ENCODE measurements at regions not wholly inside any gene's neighbourhood (a gene's known extent, or its start where the extent isn't known, plus 50 kb on each side); places are given as distances from the start of the nearest gene placed in this dataset.

DNA sequence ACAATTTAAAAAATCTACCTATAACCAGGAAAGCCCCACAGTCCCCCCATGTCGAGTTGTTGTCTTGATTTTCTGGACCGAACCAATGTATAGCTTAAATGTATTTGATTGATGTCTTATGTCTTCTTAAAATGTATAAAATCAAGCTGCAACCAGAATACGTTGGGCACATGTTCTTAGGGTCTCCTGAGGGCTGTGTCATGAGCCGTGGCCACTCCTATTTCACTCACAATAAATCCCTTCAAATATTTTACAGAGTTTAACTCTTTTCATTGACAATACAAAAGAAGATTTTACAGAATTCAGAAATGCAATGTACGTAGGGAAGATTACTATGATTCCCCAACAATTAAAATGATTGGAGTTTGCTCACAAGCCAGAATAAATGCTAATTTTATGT is 428.7 kb upstream of the RAG2 start:
- Mint-ChIP-seq H3K27me3 (no peaks in the 10 kb centered on the region), H3K36me3 (no peaks in the 10 kb centered on the region), H3K27ac (no peak overlapping the region), H3K4me3 (no peak overlapping the region), H3K9me3 (peaks cover 18% of the 10 kb centered on the region), H3K4me1 (no peaks in the 10 kb centered on the region)

- Mint-ChIP-seq H3K36me3 (no peaks in the 10 kb centered on the region), H3K27ac (no peak overlapping the region), H3K4me3 (no peak overlapping the region), H3K4me1 (no peaks in the 10 kb centered on the region), H3K27me3 (no peaks in the 10 kb centered on the region), H3K9me3 (peaks cover 13% of the 10 kb centered on the region)
Observed at GRCh38 chr11:37026326-37026725, 428.3 kb upstream of the RAG2 start.

DNA sequence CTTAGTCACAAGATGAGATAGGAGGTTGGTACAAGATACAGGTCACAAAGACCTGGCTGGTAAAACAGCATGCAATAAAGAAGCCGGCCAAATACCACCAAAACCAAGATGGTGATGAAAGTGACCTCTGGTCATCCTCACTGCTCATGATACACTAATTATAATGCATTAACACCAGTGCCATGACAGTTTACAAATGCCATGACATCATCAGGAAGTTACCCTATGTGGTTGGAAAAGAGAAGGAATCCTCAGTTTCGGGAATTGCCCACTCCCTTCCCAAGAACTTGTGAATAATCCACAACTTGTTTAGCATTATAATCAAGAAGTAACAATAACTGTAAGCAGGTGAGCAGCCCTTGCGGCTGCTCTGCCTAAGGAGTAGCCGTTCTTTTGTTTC is 408.5 kb upstream of the RAG2 start:
- Mint-ChIP-seq H3K9me3 (no peaks in the 10 kb centered on the region), H3K27me3 (no peaks in the 10 kb centered on the region), H3K4me1 (no peaks in the 10 kb centered on the region), H3K27ac (no peak overlapping the region), H3K36me3 (no peaks in the 10 kb centered on the region), H3K4me3 (no peak overlapping the region)

GRCh38 chr11:37002831-37003230 is 404.8 kb upstream of the RAG2 start:
- Mint-ChIP-seq H3K36me3 (no peaks in the 10 kb centered on the region), H3K27ac (no peak overlapping the region), H3K4me1 (no peaks in the 10 kb centered on the region), H3K27me3 (no peaks in the 10 kb centered on the region), H3K9me3 (no peaks in the 10 kb centered on the region), H3K4me3 (no peak overlapping the region)

DNA sequence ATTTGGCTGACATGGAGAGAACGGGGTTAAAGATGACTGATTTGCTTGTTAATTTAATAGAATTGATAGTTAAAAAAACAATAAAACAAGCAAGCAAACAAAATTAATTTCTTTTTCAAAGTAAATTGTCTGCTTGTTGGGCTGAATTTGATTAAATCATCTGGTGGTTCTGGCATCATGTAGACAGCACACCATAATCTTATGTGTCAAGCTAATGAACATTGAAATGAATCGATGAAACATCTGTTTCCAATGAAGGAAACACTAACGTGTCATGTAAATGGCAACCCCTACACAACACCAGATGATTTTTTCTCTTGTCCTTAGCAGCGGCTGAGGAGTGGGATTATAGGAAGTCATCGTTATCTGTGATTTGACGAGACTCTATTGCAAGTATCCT is 399.6 kb upstream of the RAG2 start:
- Mint-ChIP-seq H3K4me3 (no peak overlapping the region), H3K4me1 (no peaks in the 10 kb centered on the region), H3K27me3 (no peaks in the 10 kb centered on the region), H3K9me3 (no peaks in the 10 kb centered on the region), H3K36me3 (no peaks in the 10 kb centered on the region), H3K27ac (no peak overlapping the region)

- Mint-ChIP-seq H3K27ac (no peak overlapping the region), H3K4me3 (no peak overlapping the region), H3K4me1 (no peaks in the 10 kb centered on the region), H3K36me3 (no peaks in the 10 kb centered on the region), H3K9me3 (no peaks in the 10 kb centered on the region), H3K27me3 (no peaks in the 10 kb centered on the region)
Observed at GRCh38 chr11:36996795-36997194, 398.8 kb upstream of the RAG2 start.

DNA sequence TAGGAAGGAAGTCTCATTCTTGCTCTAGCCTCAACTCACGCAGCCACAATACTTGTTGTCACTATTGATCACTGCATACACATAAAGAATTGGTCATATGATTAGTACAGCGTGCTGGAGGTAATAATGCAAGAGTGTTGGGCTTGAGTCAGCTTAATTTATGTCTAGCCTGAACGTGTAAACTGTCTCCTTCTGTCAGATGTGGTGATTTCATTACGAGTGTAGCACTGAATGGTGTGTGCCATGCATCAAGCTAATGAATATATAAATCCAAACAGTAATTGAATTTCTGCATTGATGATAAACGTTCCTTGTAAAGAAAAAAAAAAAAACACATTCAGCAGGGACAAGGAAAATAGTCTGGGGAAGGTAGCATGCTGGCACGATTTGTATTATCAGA is 396.2 kb upstream of the RAG2 start:
- no peak overlapping the region for H3K4me3 Mint-ChIP-seq
- H3K27me3 Mint-ChIP-seq = no peaks in the 10 kb centered on the region
- no peak overlapping the region for H3K27ac Mint-ChIP-seq
- H3K4me1 Mint-ChIP-seq = no peaks in the 10 kb centered on the region
- no peaks in the 10 kb centered on the region for H3K36me3 Mint-ChIP-seq
- H3K9me3 Mint-ChIP-seq = no peaks in the 10 kb centered on the region

DNA sequence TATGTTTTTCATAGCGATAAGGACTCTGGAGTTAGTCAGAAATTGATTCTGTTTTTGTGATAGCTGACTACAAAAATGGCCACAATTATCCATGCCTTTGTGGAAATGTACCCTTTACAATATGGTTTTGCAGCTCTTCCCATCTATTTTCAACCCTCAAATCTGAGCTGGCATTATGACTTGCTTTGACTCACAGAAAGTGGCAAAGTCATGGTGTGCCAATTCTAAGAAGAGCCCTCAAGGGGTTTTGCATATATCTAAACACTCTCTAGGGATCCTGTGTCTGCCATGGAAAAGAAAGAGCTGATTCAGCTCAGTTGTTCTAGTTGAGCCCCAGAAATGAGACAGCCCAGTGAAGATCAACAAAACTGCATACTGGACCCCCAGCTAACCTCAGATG is 390.5 kb upstream of the RAG2 start:
- Mint-ChIP-seq H3K4me3 (no peak overlapping the region), H3K27me3 (no peaks in the 10 kb centered on the region), H3K36me3 (no peaks in the 10 kb centered on the region), H3K27ac (no peak overlapping the region), H3K9me3 (peaks cover 9% of the 10 kb centered on the region), H3K4me1 (no peaks in the 10 kb centered on the region)

DNA sequence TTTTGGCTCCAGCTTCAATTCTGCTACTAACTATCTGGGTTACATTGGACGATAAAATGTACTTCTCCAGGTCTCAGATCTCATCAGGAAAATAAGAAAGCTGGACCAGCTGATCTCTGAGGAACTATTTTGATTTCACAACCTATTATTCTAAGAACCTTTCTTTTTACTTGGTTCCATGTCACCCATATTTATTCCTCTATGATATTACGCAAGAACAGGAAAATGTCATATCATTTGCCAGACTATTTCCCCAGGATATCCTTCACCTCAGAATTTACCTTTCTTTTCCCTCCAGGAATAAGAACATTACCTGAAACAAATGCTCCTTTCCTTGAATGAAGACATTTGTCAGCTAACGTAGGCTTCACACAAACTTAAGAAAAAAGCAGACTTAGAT is 387.5 kb upstream of the RAG2 start:
- peaks cover 11% of the 10 kb centered on the region for H3K9me3 Mint-ChIP-seq
- H3K36me3 Mint-ChIP-seq = no peaks in the 10 kb centered on the region
- no peaks in the 10 kb centered on the region for H3K4me1 Mint-ChIP-seq
- no peak overlapping the region for H3K4me3 Mint-ChIP-seq
- no peak overlapping the region for H3K27ac Mint-ChIP-seq
- no peaks in the 10 kb centered on the region for H3K27me3 Mint-ChIP-seq

DNA sequence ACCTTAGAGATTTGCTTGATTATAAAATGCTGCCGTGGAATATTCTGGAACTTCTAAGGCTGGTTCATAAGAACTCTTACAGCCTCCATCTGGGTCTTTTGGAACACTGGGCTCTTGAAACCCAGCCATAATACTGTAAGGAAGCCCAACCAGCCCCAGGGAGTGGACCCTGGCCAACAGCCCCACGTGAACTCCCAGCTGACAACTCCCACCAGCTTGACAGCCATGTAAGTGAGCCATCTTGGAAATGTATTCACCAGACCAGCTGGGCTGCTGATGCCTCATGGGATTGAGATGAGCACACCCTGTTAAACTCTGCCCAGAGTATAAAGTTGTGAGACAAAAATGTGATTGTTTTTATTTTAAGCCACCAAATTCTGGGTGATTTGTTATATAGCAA is 378.7 kb upstream of the RAG2 start:
- H3K4me3 Mint-ChIP-seq = no peak overlapping the region
- no peaks in the 10 kb centered on the region for H3K4me1 Mint-ChIP-seq
- no peaks in the 10 kb centered on the region for H3K27me3 Mint-ChIP-seq
- H3K36me3 Mint-ChIP-seq = no peaks in the 10 kb centered on the region
- H3K27ac Mint-ChIP-seq = no peak overlapping the region
- peaks cover 12% of the 10 kb centered on the region for H3K9me3 Mint-ChIP-seq

GRCh38 chr11:36974771-36975170 is 376.7 kb upstream of the RAG2 start:
- H3K27me3 Mint-ChIP-seq = no peaks in the 10 kb centered on the region
- no peaks in the 10 kb centered on the region for H3K36me3 Mint-ChIP-seq
- no peak overlapping the region for H3K4me3 Mint-ChIP-seq
- peaks cover 5% of the 10 kb centered on the region for H3K9me3 Mint-ChIP-seq
- H3K27ac Mint-ChIP-seq = no peak overlapping the region
- H3K4me1 Mint-ChIP-seq = no peaks in the 10 kb centered on the region

- no peaks in the 10 kb centered on the region for H3K36me3 Mint-ChIP-seq
- H3K9me3 Mint-ChIP-seq = peaks cover 1% of the 10 kb centered on the region
- H3K27ac Mint-ChIP-seq = no peak overlapping the region
- no peaks in the 10 kb centered on the region for H3K27me3 Mint-ChIP-seq
- no peaks in the 10 kb centered on the region for H3K4me1 Mint-ChIP-seq
- H3K4me3 Mint-ChIP-seq = no peak overlapping the region
Observed at GRCh38 chr11:36953976-36954375, 355.9 kb upstream of the RAG2 start.

DNA sequence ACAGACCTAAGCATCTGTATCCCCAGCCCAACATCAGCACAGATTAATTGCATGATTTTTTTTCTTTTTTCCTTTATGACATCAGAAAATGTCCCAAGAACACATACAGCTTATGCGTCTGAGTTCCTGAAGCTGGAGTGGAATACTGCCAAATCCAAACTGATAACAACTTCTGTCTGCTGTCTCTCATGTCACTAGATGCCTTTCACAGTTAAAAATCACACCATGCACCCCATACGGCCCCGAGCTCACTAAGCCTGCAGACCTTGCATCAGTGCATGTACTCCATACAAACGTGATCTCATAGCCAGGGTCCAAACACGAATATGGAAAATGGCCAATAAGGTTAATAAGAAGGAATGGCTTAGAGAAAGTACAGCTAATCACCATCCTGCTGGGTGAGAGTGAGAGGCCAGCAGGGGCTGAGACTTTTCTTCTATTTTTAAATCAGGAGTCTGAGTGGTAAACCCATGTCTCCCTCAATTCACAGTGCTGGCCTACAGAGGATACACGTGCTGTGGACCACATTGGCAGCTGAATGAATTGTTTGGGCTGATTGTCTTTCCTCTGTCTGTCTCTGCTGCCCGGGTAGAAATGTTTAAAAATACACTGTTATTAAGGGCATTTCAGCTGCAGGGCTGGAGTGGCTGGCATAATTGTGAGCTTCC is 350.6 kb upstream of the RAG2 start:
- no peaks in the 10 kb centered on the region for H3K27me3 Mint-ChIP-seq
- H3K27ac Mint-ChIP-seq = no peak overlapping the region
- H3K9me3 Mint-ChIP-seq = peaks cover 4% of the 10 kb centered on the region
- no peaks in the 10 kb centered on the region for H3K36me3 Mint-ChIP-seq
- no peaks in the 10 kb centered on the region for H3K4me1 Mint-ChIP-seq
- H3K4me3 Mint-ChIP-seq = no peak overlapping the region

GRCh38 chr11:36945384-36945783 is 347.3 kb upstream of the RAG2 start:
- no peak overlapping the region for H3K4me3 Mint-ChIP-seq
- no peaks in the 10 kb centered on the region for H3K4me1 Mint-ChIP-seq
- no peaks in the 10 kb centered on the region for H3K27me3 Mint-ChIP-seq
- H3K27ac Mint-ChIP-seq = no peak overlapping the region
- peaks cover 4% of the 10 kb centered on the region for H3K9me3 Mint-ChIP-seq
- H3K36me3 Mint-ChIP-seq = no peaks in the 10 kb centered on the region

GRCh38 chr11:36933481-36933880 is 335.4 kb upstream of the RAG2 start:
- H3K4me1 Mint-ChIP-seq = no peaks in the 10 kb centered on the region
- H3K4me3 Mint-ChIP-seq = no peak overlapping the region
- H3K27ac Mint-ChIP-seq = no peak overlapping the region
- H3K36me3 Mint-ChIP-seq = no peaks in the 10 kb centered on the region
- H3K9me3 Mint-ChIP-seq = peaks cover 5% of the 10 kb centered on the region
- H3K27me3 Mint-ChIP-seq = no peaks in the 10 kb centered on the region

DNA sequence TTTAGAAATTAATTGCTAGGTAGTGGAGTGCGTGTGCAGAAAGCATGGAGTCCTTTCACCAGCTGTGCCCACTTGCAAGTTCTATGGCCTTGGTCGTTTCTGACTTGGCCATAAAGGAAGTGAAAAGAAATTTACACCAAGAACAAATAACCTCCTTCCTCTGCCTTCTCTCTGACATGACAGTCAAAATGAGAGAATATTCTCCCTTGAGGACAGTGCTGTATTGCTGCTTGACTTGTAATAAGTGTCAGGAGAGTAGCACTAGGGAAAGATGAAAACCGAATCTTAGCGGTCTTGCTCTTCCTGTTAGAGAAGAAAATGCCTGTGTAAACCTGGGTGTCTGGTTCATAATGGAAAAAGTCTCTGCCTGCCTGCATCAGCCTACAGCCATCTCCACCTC is 333.1 kb upstream of the RAG2 start:
- H3K27me3 Mint-ChIP-seq = no peaks in the 10 kb centered on the region
- no peak overlapping the region for H3K4me3 Mint-ChIP-seq
- H3K27ac Mint-ChIP-seq = no peak overlapping the region
- no peaks in the 10 kb centered on the region for H3K4me1 Mint-ChIP-seq
- H3K9me3 Mint-ChIP-seq = peaks cover 5% of the 10 kb centered on the region
- H3K36me3 Mint-ChIP-seq = no peaks in the 10 kb centered on the region

DNA sequence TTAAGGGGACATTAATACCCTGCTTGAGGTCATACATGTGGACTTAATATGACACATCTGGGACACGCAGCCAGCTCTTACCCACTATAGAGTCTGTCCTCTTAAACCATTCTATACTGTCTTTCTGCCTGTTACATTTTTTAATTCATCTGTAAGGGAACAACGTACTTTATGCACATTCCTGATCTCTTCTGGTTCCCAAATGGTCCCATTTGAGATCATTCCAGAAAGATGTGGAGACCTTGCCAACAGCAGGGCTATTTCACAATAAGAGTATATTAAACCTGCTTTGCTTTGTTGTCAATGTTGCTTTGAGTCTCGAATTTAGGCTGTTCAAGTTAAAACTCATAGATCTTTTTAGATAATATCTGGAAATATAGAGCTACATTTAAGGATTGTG is 332.2 kb upstream of the RAG2 start:
- peaks cover 5% of the 10 kb centered on the region for H3K9me3 Mint-ChIP-seq
- H3K27me3 Mint-ChIP-seq = no peaks in the 10 kb centered on the region
- H3K4me1 Mint-ChIP-seq = no peaks in the 10 kb centered on the region
- H3K27ac Mint-ChIP-seq = no peak overlapping the region
- no peaks in the 10 kb centered on the region for H3K36me3 Mint-ChIP-seq
- no peak overlapping the region for H3K4me3 Mint-ChIP-seq

All from activated naive CD4-positive, alpha-beta T cell treated with anti-CD3 and anti-CD28 coated beads, Interleukin-2, amount 50 U/mL, for 24 hours (primary cell).